Mucosa of descending colon (tissue), 3 donors: ENCODE measurements at regions not wholly inside any gene's neighbourhood (a gene's known extent, or its start where the extent isn't known, plus 50 kb on each side); places are given as distances from the start of the nearest gene placed in this dataset.
A peak's percentile ranks its signal among the peaks of the same experiment; 100 is the strongest.
"Not testable (repeated sequence)": the region's sequence is repeated elsewhere in the genome, so short reads cannot be mapped to it uniquely, and the experiment has no call there.

Source experiments
- ATAC-seq: fragments of 200-7000 bp; cut with Tn5 transposase; one replicate; pipeline ENCODE4 v1.9.1; 2020; ENCODE audit warnings: mild to moderate bottlenecking, moderate library complexity
- DNase-seq, 3 donors: peaks; one replicate each; pipeline ENCODE4 v3.0.0-alpha.2; 2020
- H3K36me3 ChIP-seq: fragments of 200-600 bp; one replicate; pipeline ENCODE4 v1.8.0; 2021; ENCODE audit warnings: low read depth, mild to moderate bottlenecking
- H3K4me1 ChIP-seq: fragments of 200-600 bp; one replicate; pipeline ENCODE4 v1.8.0; 2021; ENCODE audit warnings: low read depth, mild to moderate bottlenecking
- H3K4me3 ChIP-seq: fragments of 200-600 bp; one replicate; pipeline ENCODE4 v1.8.0; 2021; ENCODE audit warnings: mild to moderate bottlenecking
- H3K9me3 ChIP-seq: fragments of 200-600 bp; one replicate; pipeline ENCODE4 v1.8.0; 2021; ENCODE audit warnings: mild to moderate bottlenecking
- intact Hi-C, 2 donors: fragments of 100-400 bp; cut with DNase I in 1 of 2; cut with micrococcal nuclease in 1 of 2; formaldehyde crosslinking; loops; one replicate each; pipeline versions ENCODE4 v1.11.0 to v1.11.1; 2022; cut with DNase I, micrococcal nuclease
- TF ChIP-seq, protein P1 (sequence below): fragments of 200-600 bp; IDR thresholded peaks from one replicate; pipeline ENCODE4 v1.8.0; 2022; ENCODE audit warnings: antibody characterized with exemption, mild to moderate bottlenecking
- donor health status: DM: no; HTN: no; CAD: no; lungs with moderate emphysema.
- donor health status: DM: no; HTN: no; CAD: no.
- donor health status: DM: no; HTN: yes; CAD: no.

DNA sequence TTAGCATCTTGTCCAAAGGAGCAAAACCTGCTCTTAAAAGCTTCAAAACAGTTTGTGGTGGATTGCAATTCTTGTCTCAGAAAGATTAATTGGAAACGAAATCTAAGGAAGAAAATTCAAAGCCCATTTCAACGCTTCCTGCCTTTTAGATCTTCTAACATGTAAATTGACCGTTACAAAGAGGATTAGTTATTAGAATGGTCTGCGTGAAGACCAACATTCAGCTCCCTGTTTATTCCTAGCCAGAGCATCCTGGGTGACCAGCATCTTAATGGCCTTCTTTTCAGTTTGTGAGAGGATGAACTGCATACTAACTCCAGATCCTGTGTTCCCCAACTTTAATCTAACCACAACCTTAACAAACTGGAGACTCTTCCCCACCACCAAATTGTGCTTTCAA lies 109.9 kb upstream of the SLC1A3 start:
- TF ChIP-seq, protein P1, sequence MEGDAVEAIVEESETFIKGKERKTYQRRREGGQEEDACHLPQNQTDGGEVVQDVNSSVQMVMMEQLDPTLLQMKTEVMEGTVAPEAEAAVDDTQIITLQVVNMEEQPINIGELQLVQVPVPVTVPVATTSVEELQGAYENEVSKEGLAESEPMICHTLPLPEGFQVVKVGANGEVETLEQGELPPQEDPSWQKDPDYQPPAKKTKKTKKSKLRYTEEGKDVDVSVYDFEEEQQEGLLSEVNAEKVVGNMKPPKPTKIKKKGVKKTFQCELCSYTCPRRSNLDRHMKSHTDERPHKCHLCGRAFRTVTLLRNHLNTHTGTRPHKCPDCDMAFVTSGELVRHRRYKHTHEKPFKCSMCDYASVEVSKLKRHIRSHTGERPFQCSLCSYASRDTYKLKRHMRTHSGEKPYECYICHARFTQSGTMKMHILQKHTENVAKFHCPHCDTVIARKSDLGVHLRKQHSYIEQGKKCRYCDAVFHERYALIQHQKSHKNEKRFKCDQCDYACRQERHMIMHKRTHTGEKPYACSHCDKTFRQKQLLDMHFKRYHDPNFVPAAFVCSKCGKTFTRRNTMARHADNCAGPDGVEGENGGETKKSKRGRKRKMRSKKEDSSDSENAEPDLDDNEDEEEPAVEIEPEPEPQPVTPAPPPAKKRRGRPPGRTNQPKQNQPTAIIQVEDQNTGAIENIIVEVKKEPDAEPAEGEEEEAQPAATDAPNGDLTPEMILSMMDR, result no peak
- intact Hi-C loops, result no loop called here
- Histone ChIP-seq H3K4me3 (no peak overlapping the region), H3K4me1 (no peaks in the 10 kb centered on the region), H3K36me3 (no peaks in the 10 kb centered on the region), H3K9me3 (no peaks in the 10 kb centered on the region)
- DNase-seq (no peak), ATAC-seq (no peak)

DNA sequence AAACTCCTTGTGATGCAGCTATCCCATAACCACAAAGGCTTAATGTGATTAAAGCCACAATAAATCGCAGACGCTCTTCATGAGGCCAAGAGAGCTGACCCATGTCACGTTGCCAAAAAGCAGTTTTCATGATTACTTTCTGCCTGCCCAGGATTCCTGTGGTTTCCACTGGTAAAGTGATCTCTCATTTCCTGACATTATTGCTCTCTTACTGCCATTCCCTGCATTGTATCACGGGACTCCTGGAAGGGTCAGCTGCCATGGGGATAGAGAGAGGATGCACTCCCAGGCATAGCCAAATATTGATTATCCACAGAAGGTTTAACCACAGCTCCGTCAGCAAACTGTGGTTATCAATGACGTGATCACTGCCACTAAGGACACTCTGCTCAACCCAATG lies 103.8 kb upstream of the SLC1A3 start:
- DNase-seq (no peak), ATAC-seq (no peak)
- intact Hi-C loops, result loop anchor here in 1 of 2 donors (10.0 kb wide), 1 partner anchor 78 kb away; no protein-coding TSS in a partner anchor
- Histone ChIP-seq H3K4me3 (no peak overlapping the region), H3K36me3 (no peaks in the 10 kb centered on the region), H3K9me3 (no peaks in the 10 kb centered on the region), H3K4me1 (no peaks in the 10 kb centered on the region)
- TF ChIP-seq, protein P1, result no peak

DNA sequence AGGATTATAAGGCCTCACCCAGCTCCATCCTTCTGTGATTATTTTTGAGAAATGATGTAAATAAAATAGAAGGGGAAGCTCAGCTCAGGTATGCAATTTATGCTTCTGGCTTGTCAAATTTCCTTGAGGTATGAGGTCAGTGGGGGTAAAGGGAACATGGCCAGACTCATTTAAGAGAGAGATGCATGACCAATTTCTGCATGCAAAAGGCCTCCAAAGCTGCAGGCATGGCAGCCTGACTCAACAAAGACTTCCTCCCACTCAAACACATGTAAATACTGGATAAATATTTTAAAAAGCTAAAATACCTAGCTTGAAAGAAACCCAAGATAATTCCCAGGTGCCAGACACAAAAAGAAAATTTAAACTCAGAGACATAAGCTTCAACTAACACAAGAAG lies 101.4 kb upstream of the SLC1A3 start:
- Histone ChIP-seq H3K4me3 (no peak overlapping the region), H3K9me3 (no peaks in the 10 kb centered on the region), H3K36me3 (no peaks in the 10 kb centered on the region), H3K4me1 (no peaks in the 10 kb centered on the region)
- ATAC-seq (no peak), DNase-seq (no peak)
- intact Hi-C loops, result loop anchor here (5.0 to 10.0 kb wide), 2 partner anchors 80 to 93 kb away; no protein-coding TSS in a partner anchor
- TF ChIP-seq, protein P1, result no peak

DNA sequence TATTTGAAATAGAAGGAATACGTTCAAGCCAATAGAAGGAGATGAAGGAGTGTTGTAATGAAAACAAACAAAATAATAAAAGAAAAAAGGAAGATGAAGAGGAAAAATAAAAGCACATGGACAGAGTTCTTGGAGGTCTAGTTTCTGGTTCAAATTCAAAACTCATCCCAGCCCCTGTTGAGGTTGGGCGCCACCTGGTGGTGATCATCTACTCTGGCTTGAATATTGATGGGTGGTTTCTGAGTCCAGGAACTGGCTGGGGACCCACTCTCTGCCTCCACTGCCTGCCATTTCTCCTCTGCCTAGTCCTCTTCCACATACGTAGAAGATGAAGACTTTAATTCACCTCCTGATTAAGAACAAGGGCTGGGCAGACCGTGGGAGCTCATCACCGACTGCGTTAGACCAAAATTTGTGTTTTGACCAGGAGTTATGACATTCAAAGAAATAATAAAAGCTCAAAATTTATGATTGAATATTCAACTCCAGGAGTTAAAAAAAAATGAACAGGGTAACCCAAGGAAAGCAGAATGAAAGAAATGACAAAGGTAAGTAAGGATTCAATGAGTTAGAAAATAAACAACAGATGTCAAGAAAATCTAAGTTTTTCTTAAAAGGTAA lies 99.0 kb upstream of the SLC1A3 start:
- DNase-seq, result peak; percentile 58 to 88 (median 73)
- peak; percentile 69 for ATAC-seq
- Histone ChIP-seq H3K4me3 (no peak overlapping the region), H3K36me3 (no peaks in the 10 kb centered on the region), H3K9me3 (no peaks in the 10 kb centered on the region), H3K4me1 (no peaks in the 10 kb centered on the region)
- intact Hi-C loops, result loop anchor here (5.0 to 10.0 kb wide), 2 partner anchors 83 to 95 kb away; no protein-coding TSS in a partner anchor
- TF ChIP-seq, protein P1, result peak; percentile 45

DNA sequence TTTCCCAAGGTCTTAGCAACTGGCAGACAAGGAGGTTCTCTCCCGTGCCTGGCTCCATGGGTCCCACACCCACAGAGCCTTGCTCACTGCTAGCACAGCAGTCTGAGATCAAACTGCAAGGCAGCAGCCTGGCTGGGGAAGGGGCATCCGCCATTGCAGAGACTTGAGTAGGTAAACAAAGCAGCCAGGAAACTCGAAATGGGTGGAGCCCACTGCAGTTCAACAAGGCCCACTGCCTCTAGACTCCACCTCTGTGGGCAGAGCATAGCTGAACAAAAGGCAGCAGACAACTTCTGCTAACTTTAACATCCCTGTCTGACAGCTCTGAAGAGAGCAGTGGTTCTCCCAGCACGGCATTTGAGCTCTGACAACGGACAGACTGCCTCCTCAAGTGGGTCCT lies 98.1 kb upstream of the SLC1A3 start:
- DNase-seq, ATAC-seq: not testable (repeated sequence)
- intact Hi-C loops, result loop anchor here (5.0 to 10.0 kb wide), 2 partner anchors 84 to 96 kb away; no protein-coding TSS in a partner anchor

DNA sequence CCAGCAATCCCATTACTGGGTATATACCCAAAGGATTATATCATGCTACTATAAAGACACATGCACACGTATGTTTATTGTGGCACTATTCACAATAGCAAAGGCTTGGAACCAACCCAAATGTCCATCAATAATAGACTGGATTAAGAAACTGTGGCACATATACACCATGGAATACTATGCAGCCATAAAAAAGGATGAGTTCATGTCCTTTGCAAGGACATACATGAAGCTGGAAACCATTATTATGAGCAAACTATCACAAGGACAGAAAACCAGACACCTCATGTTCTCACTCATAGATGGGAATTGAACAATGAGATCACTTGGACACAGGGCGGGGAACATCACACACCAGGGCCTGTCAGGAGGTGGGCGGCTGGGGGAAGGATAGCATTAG lies 92.8 kb upstream of the SLC1A3 start:
- H3K36me3 ChIP-seq, intact Hi-C loops, DNase-seq, ATAC-seq, H3K4me3 ChIP-seq, H3K9me3 ChIP-seq, H3K4me1 ChIP-seq: not testable (repeated sequence)

More for the DNA sequence above, 98.1 kb upstream of the SLC1A3 start:
- H3K4me1 ChIP-seq, H3K9me3 ChIP-seq, H3K36me3 ChIP-seq, H3K4me3 ChIP-seq: not testable (repeated sequence)
